ENCODE measurements at regions not wholly inside any gene's neighbourhood (a gene's known extent, or its start where the extent isn't known, plus 50 kb on each side); places are given as distances from the start of the nearest gene placed in this dataset.

DNA sequence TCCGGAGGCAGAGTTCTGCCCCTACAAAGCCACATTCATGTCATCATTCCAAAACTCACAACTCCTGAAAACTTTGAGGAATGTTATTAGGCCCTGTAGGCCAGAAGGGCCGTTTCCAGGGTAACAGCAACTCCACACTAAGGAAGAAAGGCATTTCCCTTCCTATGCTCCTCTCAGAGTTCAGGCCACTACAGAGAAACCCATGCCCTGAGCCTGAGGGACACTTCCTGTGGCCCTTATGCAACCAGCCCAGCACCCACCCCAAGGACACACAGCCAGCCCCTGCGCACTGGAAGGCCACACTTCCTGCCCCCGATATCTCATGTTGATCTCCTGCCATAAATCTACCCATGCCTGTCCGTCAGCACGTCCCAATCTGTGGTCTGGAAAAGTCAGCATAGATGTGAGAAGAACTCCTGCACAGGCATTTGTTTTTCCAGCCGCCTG is 289.3 kb downstream of the BCOR start (continued):
- TF ChIP-seq, protein P1, sequence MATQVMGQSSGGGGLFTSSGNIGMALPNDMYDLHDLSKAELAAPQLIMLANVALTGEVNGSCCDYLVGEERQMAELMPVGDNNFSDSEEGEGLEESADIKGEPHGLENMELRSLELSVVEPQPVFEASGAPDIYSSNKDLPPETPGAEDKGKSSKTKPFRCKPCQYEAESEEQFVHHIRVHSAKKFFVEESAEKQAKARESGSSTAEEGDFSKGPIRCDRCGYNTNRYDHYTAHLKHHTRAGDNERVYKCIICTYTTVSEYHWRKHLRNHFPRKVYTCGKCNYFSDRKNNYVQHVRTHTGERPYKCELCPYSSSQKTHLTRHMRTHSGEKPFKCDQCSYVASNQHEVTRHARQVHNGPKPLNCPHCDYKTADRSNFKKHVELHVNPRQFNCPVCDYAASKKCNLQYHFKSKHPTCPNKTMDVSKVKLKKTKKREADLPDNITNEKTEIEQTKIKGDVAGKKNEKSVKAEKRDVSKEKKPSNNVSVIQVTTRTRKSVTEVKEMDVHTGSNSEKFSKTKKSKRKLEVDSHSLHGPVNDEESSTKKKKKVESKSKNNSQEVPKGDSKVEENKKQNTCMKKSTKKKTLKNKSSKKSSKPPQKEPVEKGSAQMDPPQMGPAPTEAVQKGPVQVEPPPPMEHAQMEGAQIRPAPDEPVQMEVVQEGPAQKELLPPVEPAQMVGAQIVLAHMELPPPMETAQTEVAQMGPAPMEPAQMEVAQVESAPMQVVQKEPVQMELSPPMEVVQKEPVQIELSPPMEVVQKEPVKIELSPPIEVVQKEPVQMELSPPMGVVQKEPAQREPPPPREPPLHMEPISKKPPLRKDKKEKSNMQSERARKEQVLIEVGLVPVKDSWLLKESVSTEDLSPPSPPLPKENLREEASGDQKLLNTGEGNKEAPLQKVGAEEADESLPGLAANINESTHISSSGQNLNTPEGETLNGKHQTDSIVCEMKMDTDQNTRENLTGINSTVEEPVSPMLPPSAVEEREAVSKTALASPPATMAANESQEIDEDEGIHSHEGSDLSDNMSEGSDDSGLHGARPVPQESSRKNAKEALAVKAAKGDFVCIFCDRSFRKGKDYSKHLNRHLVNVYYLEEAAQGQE (IDR thresholded peaks at IDR 0.05; ENCODE audit: borderline replicate concordance), result no peak
- TF ChIP-seq, protein P1 (CRISPR knock-in tag; IDR thresholded peaks at IDR 0.05; ENCODE audit: low read depth), result no peak
- TF ChIP-seq, protein P2, sequence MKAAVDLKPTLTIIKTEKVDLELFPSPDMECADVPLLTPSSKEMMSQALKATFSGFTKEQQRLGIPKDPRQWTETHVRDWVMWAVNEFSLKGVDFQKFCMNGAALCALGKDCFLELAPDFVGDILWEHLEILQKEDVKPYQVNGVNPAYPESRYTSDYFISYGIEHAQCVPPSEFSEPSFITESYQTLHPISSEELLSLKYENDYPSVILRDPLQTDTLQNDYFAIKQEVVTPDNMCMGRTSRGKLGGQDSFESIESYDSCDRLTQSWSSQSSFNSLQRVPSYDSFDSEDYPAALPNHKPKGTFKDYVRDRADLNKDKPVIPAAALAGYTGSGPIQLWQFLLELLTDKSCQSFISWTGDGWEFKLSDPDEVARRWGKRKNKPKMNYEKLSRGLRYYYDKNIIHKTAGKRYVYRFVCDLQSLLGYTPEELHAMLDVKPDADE (conservative IDR thresholded peaks at IDR 0.05; ENCODE audit: control insufficient read depth, low read depth, low read length), result no peak
- TF ChIP-seq TRIM24 (IDR thresholded peaks at IDR 0.05) (no peak), SMAD4 (CRISPR knock-in tag; conservative IDR thresholded peaks at IDR 0.05) (0 out of 2 replicates have a peak, but pooled peaks have one; percentile 40), RBM25 (IDR thresholded peaks at IDR 0.05; ENCODE audit: low read depth, low read length, severe bottlenecking) (no peak), MTA1 (IDR thresholded peaks at IDR 0.05; ENCODE audit: borderline replicate concordance) (no peak)
- TF ChIP-seq, protein P3, sequence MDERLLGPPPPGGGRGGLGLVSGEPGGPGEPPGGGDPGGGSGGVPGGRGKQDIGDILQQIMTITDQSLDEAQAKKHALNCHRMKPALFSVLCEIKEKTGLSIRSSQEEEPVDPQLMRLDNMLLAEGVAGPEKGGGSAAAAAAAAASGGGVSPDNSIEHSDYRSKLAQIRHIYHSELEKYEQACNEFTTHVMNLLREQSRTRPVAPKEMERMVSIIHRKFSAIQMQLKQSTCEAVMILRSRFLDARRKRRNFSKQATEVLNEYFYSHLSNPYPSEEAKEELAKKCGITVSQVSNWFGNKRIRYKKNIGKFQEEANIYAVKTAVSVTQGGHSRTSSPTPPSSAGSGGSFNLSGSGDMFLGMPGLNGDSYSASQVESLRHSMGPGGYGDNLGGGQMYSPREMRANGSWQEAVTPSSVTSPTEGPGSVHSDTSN (CRISPR knock-in tag; IDR thresholded peaks at IDR 0.05; ENCODE audit: low read depth), result peak; percentile 68
- TF ChIP-seq, protein P3 (tag; conservative IDR thresholded peaks at IDR 0.05; ENCODE audit: low read depth), result peak; percentile 92
- TF ChIP-seq, protein P4, sequence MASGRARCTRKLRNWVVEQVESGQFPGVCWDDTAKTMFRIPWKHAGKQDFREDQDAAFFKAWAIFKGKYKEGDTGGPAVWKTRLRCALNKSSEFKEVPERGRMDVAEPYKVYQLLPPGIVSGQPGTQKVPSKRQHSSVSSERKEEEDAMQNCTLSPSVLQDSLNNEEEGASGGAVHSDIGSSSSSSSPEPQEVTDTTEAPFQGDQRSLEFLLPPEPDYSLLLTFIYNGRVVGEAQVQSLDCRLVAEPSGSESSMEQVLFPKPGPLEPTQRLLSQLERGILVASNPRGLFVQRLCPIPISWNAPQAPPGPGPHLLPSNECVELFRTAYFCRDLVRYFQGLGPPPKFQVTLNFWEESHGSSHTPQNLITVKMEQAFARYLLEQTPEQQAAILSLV (tag; IDR thresholded peaks at IDR 0.05), result no peak
- TF ChIP-seq, protein P5, sequence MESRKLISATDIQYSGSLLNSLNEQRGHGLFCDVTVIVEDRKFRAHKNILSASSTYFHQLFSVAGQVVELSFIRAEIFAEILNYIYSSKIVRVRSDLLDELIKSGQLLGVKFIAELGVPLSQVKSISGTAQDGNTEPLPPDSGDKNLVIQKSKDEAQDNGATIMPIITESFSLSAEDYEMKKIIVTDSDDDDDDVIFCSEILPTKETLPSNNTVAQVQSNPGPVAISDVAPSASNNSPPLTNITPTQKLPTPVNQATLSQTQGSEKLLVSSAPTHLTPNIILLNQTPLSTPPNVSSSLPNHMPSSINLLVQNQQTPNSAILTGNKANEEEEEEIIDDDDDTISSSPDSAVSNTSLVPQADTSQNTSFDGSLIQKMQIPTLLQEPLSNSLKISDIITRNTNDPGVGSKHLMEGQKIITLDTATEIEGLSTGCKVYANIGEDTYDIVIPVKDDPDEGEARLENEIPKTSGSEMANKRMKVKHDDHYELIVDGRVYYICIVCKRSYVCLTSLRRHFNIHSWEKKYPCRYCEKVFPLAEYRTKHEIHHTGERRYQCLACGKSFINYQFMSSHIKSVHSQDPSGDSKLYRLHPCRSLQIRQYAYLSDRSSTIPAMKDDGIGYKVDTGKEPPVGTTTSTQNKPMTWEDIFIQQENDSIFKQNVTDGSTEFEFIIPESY (CRISPR knock-in tag; IDR thresholded peaks at IDR 0.05), result no peak
